SKM-1 (cell line): ENCODE measurements at regions not wholly inside any gene's neighbourhood (a gene's known extent, or its start where the extent isn't known, plus 50 kb on each side); places are given as distances from the start of the nearest gene placed in this dataset.

Experiments used
- DNase-seq: peaks from one replicate; lab custom pipeline; 2025; ENCODE audit not compliant: unreplicated experiment; lab: John Stamatoyannopoulos, UW

GRCh38 chr13:107767119-107767518 is 448.2 kb downstream of the LIG4 start:
- DNase-seq, result no peak

- DNase-seq, result no peak
Observed at GRCh38 chr13:107765724-107766401, 449.5 kb downstream of the LIG4 start.

GRCh38 chr13:107764046-107764445 is 451.3 kb downstream of the LIG4 start:
- no peak for DNase-seq

- DNase-seq, result no peak
Observed at GRCh38 chr13:107753748-107754147, 461.6 kb downstream of the LIG4 start.

- DNase-seq, result no peak
Observed at GRCh38 chr13:107753291-107753690, 462.0 kb downstream of the LIG4 start.

- DNase-seq, result no peak
Observed at GRCh38 chr13:107743983-107744382, 471.4 kb downstream of the LIG4 start.

- DNase-seq, result no peak
Observed at GRCh38 chr13:107743526-107743925, 471.8 kb downstream of the LIG4 start.

GRCh38 chr13:107743100-107743499 is 472.2 kb downstream of the LIG4 start:
- DNase-seq, result no peak

- DNase-seq, result no peak
Observed at GRCh38 chr13:107742544-107742943, 472.8 kb downstream of the LIG4 start.

- no peak for DNase-seq
Observed at GRCh38 chr13:107738004-107738403, 477.3 kb downstream of the LIG4 start.

- no peak for DNase-seq
Observed at GRCh38 chr13:107736731-107737130, 478.6 kb downstream of the LIG4 start.

- DNase-seq, result no peak
Observed at GRCh38 chr13:107736170-107736569, 479.2 kb downstream of the LIG4 start.

GRCh38 chr13:107734891-107735625 is 480.3 kb downstream of the LIG4 start:
- DNase-seq, result no peak

- no peak for DNase-seq
Observed at GRCh38 chr13:107733276-107733675, 482.1 kb downstream of the LIG4 start.

GRCh38 chr13:107730813-107731212 is 484.5 kb downstream of the LIG4 start:
- DNase-seq, result no peak

- DNase-seq, result no peak
Observed at GRCh38 chr13:107721125-107721869, 494.0 kb downstream of the LIG4 start.

GRCh38 chr13:107716741-107717140 is 498.6 kb downstream of the LIG4 start:
- DNase-seq, result no peak

- no peak for DNase-seq
Observed at GRCh38 chr13:107716241-107716640, 499.1 kb downstream of the LIG4 start.

GRCh38 chr13:107715496-107715895 is 499.8 kb downstream of the LIG4 start:
- no peak for DNase-seq

GRCh38 chr13:107713314-107713713 is 502.0 kb downstream of the LIG4 start:
- DNase-seq, result no peak

- DNase-seq, result no peak
Observed at GRCh38 chr13:107712145-107712860, 503.0 kb downstream of the LIG4 start.
